Islet of Langerhans (tissue), 1 donor: ENCODE measurements at regions not wholly inside any gene's neighbourhood (a gene's known extent, or its start where the extent isn't known, plus 50 kb on each side); places are given as distances from the start of the nearest gene placed in this dataset.

Experiments
- FAIRE-seq: peaks from one replicate; lab custom pipeline; 2011; peaks lifted over from hg19 to GRCh38; lab: Jason Lieb, UNC

DNA sequence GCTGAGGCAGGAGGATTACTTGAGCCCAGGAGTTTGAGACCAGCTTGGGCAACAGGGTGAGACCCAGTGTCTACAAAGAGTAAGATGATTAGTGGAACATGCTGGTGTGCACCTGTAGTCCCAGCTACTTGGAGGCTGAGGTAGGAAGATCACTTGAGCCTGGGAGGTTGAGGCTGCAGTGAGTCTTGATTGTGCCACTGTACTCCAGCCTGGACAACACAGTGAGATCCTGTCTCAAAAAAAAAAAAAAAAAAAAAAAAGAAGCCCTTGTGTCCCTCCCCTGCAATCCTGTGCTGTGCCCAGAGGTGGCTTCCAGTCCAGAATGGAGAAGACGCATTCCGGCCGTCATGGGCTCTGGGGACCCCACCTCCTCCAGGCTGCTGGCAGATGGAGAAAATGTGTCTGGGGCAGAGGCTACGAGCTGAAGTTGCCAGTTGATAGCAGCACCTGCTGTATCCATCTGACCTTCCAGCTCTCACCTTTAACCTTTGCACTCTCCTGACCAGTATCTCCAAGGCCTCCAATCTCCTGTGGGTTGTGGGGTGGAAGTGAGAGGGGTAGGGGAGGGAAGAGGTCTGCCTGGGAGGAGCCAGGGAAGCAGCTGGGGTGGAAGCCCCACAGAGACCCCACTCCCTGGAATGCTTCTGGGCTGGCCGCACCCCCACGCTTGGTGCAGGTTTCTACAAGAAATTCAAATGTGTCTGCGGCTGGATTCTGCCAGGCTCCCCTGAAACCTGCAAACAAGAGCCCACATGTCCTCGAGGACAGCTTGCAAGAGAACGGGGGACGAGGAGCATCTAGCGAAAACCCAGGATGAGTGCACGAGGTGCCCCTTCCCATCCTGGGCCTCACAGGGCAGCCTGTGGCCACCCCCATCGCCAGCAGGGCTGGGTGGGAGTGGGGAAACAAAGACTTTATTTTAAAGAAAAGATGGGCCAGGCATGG lies 148.3 kb upstream of the IER5L start:
- no peak for FAIRE-seq

DNA sequence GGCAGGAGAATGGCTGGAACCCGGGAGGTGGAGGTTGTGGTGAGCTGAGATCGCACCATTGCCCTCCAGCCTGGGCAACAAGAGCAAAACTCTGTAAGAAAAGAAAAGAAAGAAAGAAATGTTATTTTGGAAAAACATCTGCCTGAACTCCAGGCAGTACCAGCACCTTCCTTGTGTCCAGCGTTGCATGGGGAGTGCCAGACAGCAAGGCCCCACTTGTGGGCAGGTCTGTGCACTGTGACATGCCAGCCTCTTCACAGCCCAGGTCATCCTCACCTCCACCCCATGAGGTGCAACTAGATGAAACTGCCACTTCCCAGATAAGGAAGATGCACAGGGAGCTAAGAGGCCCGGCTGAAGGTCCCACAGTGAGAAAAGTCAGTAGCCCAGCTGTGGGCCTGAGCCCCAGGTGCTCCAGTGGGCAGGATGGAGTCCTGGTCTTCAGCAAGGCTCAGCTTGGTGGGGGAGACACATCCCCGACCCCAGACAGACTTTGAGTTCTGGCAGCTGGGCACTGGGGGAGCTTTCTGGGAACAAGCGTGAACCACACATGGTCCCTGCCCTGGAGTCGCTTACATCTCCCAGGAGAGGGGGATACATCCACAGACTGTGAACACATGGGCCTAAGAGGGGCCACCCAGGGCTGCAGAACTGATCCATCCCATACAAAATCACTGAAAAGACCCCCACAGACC lies 146.9 kb upstream of the IER5L start:
- FAIRE-seq = no peak

DNA sequence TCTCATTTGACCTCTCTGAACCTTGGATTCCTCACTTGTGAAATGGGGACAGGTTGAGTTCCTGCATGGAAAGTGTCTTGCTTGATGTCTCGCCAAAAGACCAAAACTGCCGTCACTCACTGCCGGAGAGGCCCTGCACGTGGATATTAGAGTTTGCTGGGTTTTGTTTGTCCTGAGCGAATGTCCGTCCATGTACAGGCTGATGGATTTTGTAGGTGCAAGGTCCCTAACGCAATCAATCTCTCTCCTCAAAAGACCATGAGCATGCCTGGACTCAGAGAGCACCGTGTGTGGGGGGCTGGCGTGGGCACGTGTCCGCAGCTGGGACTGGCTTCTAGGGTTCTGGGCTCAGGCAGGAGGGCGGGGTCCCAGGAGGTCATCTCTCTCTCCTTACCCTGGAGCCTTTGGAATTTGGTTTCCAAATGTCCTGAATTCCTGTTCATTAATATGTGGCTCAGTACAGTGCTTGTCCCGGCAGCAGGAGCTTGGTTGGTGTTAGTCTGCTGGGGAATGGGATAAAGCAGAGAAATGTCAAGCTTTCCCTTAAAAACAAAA lies 146.0 kb upstream of the IER5L start:
- FAIRE-seq = no peak

DNA sequence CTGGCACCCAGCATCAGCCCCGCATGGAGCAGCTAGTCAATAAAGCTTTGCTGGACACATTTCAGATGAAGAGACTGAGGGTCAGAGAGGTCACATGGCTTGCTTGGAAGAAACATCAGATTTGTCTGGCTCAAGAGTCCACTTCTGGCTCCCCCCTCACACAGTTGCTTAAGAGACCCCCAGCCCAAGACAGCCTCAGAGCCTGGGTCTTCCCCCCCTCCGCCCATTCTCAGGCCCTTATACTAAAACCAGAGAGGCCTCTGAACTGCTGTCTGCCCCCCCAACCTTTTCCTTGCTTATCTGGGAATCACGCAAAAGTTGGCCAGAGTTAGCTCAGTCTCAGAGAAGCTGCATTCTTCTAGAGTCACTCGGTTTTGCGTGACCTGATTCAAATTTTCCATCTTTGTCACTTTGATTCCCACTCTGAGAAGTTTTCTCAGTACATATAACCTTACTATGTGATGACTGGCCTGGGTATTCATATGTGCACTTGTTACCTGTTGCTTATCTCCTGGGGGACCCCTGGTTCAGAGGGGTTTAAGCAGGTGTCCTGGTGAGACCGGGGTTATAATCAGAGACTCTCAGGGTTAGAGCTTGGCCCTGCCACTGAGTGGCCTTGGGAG lies 145.4 kb upstream of the IER5L start:
- no peak for FAIRE-seq

DNA sequence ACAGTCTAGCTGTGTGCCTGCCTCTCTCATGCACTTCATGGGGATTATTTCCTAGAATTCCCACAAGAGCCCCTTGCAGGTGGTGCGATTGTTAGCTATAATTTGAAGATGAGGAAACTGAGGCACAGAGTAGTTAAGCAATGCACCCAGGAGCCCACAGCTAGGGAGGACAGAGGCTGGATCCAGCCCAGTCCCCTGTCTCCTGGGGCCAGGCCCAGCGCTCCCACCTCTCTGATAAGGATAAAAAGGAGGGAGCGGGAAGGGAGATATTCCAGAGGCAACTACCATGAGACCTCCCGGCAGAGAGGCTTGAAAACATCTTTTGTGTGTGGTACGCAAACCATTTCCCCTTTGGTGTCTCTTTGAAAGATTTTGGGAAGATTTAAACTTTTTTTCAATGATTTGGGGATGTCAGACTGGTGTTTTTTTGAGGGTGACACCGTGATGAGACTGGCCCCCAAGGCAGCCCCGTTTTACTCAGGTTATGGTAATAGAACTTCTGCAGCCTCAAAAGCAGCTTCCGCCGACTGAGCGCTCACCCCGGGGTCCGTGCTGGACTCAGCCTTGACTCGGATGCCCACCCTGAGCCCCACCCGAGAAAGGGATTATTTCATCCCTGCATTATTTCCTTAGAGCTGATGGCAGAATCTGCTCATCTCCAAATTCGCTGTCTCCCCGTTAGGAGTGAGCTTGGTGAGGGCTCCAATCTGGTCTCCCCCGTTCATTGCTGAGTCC lies 144.7 kb upstream of the IER5L start:
- FAIRE-seq = no peak

DNA sequence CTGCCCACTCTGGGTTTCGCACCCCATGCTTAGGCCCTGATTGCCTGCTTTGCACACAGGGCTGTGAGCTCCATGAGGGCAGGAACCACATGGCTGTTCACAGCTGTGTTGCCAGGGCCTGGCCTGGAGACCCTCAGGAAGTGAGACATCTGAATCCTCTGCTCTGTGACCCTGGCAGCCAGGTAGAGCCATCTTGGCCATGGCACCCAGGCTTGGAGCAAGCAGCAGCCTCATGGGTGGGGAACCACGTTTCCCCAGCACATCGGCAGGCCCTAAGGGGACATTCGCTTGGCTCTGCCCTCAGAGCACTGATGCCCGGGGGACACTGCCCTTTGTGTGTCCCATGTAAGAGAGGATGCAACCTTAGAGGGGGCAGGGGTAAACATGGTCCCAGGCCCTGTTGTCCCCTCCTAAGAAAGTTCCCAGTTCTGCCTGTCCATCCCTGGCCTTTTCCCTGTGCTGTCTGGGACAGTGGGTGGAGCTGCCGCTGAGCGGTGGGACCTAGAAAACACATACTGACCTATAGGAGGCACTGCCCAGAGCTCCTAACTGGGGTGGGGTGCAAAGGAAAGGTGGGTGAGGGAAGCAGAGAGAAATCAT lies 144.1 kb upstream of the IER5L start:
- no peak for FAIRE-seq

DNA sequence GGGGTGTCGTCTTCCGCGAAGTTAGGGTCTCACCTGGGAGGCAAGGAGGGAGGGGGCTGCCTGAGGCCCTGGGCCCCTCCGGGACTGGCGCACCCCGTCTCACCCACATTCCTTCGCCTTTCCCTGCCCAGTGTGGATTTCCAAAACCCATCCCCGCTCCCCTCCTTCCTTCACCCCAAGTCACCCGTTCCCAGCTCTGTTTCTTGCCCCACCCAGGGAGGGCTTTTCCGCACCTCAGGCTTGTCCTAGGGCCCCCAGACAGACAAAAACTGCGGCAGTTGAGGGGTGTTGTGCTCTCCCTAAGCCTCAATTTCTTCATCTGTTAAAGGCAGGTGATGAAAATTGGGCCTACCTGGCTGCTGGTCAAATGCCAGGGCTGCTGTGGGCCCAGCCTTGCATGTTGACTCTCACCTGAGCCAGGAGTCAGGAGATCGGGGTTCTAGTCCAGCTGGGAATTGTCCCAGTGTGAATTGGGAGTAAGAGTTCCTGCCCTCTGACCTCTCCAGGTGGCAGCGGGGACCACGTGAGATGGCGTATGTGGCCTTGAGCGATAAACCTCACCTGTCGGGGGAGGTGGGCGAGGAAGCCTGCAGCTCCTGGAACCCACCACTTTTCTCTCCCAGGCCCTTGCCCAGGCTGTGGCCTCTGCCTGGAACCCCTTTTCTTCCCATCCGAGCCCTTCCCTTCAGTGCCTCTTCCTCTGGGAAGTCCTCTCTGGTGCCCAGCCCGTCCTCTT lies 143.4 kb upstream of the IER5L start:
- no peak for FAIRE-seq

DNA sequence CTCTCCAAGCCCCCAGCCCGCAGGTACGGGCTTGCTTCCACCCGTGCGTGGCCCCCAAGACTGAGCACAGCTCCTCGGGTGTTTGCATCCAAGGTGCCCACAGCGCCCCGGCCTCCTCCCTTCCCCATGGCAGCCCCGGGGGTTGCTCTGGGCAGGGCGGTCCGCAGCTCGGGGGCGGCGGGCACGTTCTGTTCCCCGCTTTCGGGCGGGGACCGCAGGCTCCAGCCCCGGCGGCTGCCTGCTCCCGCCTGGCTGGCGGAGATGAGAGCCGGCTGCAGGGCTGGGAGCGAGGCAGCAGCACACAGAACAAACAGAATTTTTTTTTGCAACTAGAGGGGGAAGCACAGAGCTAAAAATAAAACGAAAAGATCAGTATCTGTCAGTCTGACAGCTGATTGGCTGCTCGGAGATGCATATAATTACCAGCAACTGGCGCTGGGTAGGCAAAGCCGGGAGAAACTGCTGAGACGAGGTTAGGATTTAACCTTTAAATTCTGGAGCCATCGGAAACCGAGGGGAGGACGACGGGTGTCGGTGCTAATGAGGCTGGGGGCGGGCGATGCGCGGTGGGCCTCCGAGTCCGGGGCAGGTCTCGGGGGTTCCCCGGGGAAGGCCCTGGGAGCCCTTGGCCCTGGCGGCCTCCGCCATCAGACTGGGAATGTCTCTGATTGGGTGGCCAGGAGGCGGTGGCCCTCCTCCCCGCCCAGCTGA lies 142.7 kb upstream of the IER5L start:
- FAIRE-seq = peak; percentile 94

DNA sequence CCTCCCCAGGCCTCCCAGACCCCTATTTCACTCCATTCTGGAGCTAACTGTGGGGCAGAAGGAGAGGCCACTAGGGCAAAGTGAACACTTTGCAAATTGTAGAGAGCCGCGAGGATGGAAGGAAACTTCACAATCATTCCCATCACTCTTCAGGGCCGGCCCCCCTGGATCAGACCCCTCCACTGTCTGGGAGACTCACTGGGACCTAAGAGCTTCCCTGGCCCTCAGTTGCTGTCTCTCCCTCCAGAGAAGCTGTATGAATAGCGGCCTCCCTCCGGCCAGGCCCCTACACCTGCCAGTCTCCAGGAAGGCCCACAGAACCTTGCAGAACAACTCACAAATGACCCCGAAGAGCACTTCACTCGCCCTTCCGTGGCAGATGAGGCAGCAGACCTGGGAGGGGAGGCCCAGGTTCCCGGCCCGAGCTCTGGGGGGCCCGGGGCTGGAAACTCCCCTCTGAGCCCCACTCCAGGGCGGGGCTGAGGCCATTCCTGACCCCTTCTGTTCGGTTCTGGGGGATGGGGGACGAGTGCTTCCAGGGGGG lies 141.9 kb upstream of the IER5L start:
- no peak for FAIRE-seq

DNA sequence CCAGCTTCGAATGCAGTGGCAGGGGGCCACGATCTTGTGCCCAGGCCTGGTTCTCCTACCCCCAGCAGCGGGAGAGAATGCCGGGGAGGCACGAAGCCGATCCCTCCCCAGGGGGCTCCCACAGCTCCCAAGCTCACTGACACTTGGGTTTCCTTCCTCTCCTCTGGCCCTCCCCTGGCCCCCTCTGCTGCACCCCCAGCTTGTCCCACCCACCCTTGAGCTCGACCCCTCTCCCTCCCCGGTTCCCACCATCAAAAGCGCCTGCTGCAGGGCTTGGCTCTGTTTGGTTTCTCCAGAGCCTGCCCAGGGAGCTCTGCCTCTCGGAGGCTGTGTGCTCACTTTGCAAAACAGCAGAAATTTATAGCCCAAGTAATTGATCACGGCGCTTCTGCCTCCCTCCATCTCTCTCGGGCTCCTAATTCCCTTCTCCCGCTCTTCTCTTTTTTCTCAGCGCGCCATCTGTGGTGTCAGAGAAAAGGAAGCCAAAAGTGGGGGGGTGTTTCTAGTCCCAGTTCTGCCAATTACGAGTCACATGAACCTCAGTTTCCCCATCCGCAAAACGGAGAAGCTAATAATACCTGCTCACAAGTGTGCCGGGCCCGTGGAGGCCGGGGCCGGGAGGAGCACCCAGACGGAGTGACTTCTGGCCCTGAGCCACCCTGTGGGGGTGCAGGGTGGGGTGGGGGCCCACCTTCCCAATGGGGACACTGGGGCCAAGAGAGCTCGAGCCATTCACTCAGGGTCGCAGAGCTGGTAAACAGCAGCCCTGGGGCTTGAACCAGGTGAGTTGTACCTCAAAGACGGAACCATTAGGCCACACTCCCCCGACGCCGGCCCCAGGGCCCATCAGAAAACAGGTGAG lies 141.2 kb upstream of the IER5L start:
- FAIRE-seq = no peak

DNA sequence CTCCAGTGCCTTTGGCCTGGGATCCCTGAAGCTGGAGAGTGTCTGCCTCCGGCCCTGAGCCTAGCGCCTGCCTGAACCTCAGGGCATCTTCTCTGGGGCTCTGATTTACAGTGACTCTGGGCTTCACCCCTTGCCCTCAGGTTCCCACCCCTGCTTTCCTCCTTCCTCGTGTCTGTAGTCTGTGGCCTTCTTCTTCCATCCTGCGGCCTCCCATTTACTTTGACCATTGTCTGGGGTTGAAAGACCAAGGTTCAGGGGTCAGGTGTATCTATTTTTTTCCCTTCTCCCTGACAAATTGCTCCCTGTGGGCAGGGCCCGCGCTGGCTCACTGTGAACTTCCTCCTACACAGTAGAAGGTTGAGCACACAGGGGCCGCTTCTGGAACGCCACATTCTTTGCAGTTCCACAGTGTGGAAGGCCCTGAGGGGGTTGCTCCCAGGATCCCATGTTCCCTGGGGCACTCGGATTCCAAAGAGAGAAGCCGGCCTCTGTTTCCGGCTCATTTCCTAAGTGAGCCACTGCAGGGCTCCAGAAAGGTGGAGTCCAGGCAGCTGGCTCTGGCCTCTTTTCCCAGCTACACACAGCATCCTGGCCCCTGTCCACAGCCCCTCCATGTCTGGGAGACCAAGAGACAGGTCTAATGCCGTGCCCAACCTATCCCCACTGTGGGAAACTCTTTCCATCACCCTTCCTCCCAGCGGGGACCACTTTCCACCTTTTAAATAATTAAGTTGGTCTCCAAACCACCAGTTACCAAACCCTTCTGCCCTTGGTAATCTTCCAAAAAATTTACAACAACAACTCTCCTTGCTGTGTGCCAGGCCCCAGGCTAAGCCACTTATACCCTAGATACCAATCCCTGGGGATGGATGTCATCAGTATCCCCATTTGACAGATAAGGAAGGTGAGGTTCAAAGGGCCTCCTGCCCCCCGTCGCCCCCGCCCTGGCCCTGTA lies 140.3 kb upstream of the IER5L start:
- FAIRE-seq = no peak

DNA sequence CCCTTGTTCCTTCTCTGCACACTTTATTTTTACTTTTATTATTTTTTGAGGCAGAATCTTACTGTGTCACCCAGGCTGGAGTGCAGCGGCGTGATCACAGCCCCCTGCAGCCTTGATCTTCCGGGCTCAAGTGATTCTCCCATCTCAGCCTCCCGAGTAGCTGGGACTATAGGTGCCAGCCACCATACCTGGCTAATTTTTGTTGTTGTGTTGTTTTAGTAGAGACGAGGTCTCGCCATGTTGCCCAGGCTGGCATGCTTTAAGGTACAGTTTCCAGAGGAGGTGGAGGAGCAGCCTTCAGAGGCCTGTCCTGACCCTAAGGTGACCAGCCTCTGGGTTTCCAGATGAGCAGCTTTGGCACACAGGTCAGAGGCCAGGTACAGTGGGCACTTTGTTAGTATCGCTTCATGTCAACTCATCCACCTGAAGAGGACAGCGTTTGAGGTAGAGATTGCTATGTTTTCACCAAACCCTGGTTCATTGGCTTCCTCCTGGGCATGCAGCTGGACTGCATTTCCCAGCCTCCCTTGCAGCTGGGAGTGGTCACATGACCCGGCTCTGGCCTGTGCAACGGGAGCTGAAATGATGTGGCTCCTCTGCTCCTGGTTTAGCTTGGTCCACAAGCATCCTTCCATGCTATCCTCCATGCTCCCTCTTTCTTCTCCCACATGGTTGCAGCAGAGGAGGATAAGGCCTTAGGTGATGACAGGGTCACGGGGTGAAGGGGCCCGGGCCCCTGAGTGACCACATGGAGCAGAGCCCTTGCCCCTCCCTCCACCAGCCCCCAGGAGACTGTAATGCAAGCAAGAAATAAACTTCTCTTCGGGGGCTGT lies 139.3 kb upstream of the IER5L start:
- no peak for FAIRE-seq

DNA sequence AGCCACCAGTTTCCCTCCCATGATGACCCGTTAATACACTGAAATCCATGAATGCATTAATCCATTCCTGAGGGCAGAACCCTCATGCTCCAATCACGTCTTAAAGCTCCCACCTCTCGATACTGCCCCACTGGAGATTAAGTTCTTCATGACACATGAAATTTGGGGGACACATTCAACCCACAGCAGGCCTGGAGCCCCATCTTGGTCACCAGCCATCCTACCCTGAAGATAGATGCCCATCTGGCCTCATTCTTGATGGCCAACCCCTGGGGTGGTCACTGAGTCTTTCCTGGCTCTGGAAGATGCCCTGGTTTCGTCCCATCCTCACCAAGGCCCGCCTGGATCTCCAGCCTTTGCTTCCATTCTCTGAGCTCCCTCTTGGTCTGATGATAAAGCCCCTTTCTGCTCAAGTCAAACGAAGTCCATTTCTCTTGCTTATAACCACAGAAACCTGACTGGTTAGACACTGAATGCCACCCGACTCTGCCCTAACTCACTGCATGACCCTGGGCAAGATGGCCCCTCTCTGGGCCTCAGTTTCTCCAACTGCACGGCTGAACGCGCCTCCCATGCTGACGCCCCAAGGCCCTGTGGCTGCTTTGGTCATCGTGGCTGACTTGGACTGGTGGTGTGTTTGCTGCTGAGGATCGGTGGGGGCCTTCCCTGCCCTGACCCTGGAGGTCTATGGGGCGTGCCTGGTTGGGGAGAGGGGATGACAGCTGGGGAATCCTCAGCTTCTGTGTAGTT lies 138.4 kb upstream of the IER5L start:
- no peak for FAIRE-seq

DNA sequence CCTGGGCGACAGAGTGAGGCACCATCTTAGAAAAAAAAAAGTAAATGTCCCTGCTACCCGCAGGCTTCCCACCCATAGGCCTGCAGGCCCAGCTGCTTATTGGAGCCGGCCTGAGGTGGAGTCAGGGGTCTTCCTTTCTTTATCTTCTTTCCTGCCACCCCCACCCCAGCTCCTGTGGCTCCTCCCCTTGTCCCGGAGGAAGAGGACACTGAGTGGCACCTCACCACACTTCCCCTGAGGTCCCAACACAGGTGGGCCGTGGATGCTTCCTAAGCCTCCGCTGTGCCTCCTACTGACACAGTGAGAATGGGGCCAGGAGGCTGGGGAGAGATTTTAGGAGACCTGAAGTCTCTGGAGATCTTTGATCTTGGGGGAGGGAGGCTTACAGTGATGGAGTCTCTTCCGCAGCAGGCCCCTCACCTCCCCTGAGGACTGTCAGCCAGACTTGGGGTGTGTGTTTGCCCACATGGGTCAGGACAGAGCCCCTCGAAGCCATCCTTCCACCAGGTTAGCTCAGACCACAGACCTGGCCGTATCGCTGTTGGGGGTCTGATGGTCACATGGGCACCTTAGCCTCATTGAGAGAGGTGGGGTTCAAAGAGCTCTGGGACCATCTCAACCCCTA lies 135.4 kb upstream of the IER5L start:
- FAIRE-seq = no peak

DNA sequence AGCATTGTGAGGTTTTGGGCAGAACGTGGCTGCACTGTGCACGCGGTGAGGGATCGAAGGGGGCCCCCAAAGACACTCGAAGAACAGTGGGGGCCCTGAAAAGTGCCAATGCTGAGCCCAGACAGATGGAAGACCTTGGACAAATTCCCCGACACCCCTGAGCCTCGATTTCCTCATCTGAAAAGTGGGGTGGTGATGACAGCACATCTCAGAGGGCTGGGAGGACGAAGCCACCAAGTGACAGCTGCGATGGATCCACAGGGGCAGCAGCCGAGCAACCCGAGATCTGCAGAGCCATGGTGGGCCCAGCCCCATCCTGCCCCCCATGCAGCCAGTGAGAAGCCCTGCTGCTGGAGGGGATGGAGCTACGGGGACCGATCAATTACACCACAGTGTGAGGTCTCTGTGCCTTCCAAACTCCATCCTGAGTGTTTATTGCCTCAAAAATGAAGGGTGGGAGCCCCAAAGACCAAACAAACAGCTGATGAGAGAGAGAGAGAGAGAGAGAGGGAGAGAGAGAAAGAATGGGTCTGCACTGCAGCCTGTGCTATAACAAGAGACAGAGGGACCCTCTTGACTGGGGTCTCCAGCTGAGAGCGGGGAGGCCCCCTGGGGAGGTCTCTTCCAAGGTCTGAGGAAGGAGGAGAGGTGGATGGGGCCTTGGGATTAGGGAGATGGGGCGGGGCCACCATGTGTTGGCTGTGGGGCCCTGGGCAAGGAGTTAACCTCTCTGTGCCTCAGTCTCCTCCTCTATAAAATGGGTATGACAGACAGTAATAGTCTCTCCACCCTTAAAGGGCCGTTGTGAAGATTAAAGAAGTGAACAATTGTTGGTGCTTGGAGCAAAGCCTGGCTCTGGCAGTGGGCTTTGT lies 134.4 kb upstream of the IER5L start:
- FAIRE-seq = no peak
